HG02678 (cell line): ENCODE measurements at regions not wholly inside any gene's neighbourhood (a gene's known extent, or its start where the extent isn't known, plus 50 kb on each side); places are given as distances from the start of the nearest gene placed in this dataset.
A peak's percentile ranks its signal among the peaks of the same experiment; 100 is the strongest.
"Not testable (repeated sequence)": the region's sequence is repeated elsewhere in the genome, so short reads cannot be mapped to it uniquely, and the experiment has no call there.

Experiments
- ATAC-seq: cut with Tn5 transposase; IDR thresholded peaks from one replicate; pipeline ENCODE4 v1.9.1; 2021; ENCODE audit warnings: mild to moderate bottlenecking, moderate library complexity; ENCODE audit not compliant: unreplicated experiment

GRCh38 chr6:26173836-26174145 lies 86.6 kb downstream of the HFE start:
- ATAC-seq: no peak

GRCh38 chr6:26175033-26175427 lies 87.8 kb downstream of the HFE start:
- ATAC-seq: no peak

GRCh38 chr6:26175428-26176181 lies 88.4 kb downstream of the HFE start:
- no peak for ATAC-seq

GRCh38 chr6:26179675-26180074 lies 92.4 kb downstream of the HFE start:
- ATAC-seq: no peak

- ATAC-seq: no peak
Measured at GRCh38 chr6:26180346-26180745, 93.1 kb downstream of the HFE start.

- no peak for ATAC-seq
Measured at GRCh38 chr6:26183237-26183580, 96.0 kb downstream of the HFE start.

GRCh38 chr6:26183581-26184366 lies 96.5 kb downstream of the HFE start:
- ATAC-seq: no peak

GRCh38 chr6:26184367-26184891 lies 97.2 kb downstream of the HFE start:
- no peak for ATAC-seq

GRCh38 chr6:26185004-26185403 lies 97.8 kb downstream of the HFE start:
- no peak for ATAC-seq

GRCh38 chr6:26185802-26186201 lies 98.6 kb downstream of the HFE start:
- no peak for ATAC-seq

- ATAC-seq: no peak
Measured at GRCh38 chr6:26186652-26187051, 99.4 kb downstream of the HFE start.

- ATAC-seq: no peak
Measured at GRCh38 chr6:26187292-26187691, 100.1 kb downstream of the HFE start.

GRCh38 chr6:26187981-26188635 lies 100.9 kb downstream of the HFE start:
- ATAC-seq: peak; percentile 14

GRCh38 chr6:26191512-26191911 lies 104.3 kb downstream of the HFE start:
- ATAC-seq: not testable (repeated sequence)

GRCh38 chr6:26193467-26194328 lies 106.5 kb downstream of the HFE start:
- no peak for ATAC-seq

- no peak for ATAC-seq
Measured at GRCh38 chr6:26194329-26194701, 107.1 kb downstream of the HFE start.

GRCh38 chr6:26194816-26195375 lies 107.7 kb downstream of the HFE start:
- no peak for ATAC-seq

GRCh38 chr6:26195376-26195923 lies 108.2 kb downstream of the HFE start:
- peak; percentile 30 for ATAC-seq

- no peak for ATAC-seq
Measured at GRCh38 chr6:26195924-26196845, 109.0 kb downstream of the HFE start.
